Vagina (tissue), 2 donors: ENCODE measurements at regions not wholly inside any gene's neighbourhood (a gene's known extent, or its start where the extent isn't known, plus 50 kb on each side); places are given as distances from the start of the nearest gene placed in this dataset.
"Not testable (repeated sequence)": the region's sequence is repeated elsewhere in the genome, so short reads cannot be mapped to it uniquely, and the experiment has no call there.

Experiments
- DNase-seq, 2 donors: peaks; one replicate each; pipeline ENCODE4 v3.0.0-alpha.2; 2017; ENCODE audit errors: extremely low spot score in 2 of 2
- H3K27ac ChIP-seq: fragments of 200-600 bp; sonication (generic); one replicate; pipeline ENCODE4 v1.5.1; 2019
- H3K27me3 ChIP-seq: fragments of 200-600 bp; sonication (generic); one replicate; pipeline ENCODE4 v1.5.1; 2019
- H3K36me3 ChIP-seq, 2 donors: fragments of 200-600 bp; sonication (generic); one replicate each; pipeline ENCODE4 v1.5.1; 2017 to 2019
- H3K4me1 ChIP-seq: fragments of 200-600 bp; sonication (generic); one replicate; pipeline ENCODE4 v1.5.1; 2019
- H3K4me3 ChIP-seq, 2 donors: fragments of 200-600 bp; sonication (generic); 1 replicate in 1 of 2; 2 replicates in 1 of 2; pipeline ENCODE4 v1.5.1; 2016 to 2019
- H3K9me3 ChIP-seq: fragments of 200-600 bp; sonication (generic); one replicate; pipeline ENCODE4 v1.5.1; 2019
- CTCF ChIP-seq, 3 experiments: fragments of 450-650 bp in 2 of 3; fragments of 200-600 bp in 1 of 3; sonication (generic) in 1 of 3; IDR thresholded peaks; one replicate each; pipeline ENCODE4 v1.5.1; 2017 to 2019; ENCODE audit warnings: antibody characterized with exemption in 3 of 3, mild to moderate bottlenecking in 2 of 3, moderate library complexity in 2 of 3
- POLR2A ChIP-seq, 2 donors: fragments of 450-650 bp; IDR thresholded peaks; one replicate each; pipeline ENCODE4 v1.6.1; 2017; ENCODE audit warnings: antibody characterized with exemption in 2 of 2, mild to moderate bottlenecking in 2 of 2, moderate library complexity in 2 of 2
- POLR2AphosphoS5 ChIP-seq, 2 donors: sonication (generic); formaldehyde crosslinking; IDR thresholded peaks; one replicate each; pipeline ENCODE4 v1.9.0; 2017; ENCODE audit warnings: antibody characterized with exemption in 2 of 2, mild to moderate bottlenecking in 2 of 2, low read depth in 1 of 2; ENCODE audit not compliant: insufficient read depth in 1 of 2
- intact Hi-C: fragments of 100-400 bp; cut with DNase I; formaldehyde crosslinking; loops from one replicate; pipeline ENCODE4 v1.15.1; 2023

- DNase-seq, H3K27ac ChIP-seq, H3K27me3 ChIP-seq, H3K9me3 ChIP-seq, H3K36me3 ChIP-seq, H3K4me3 ChIP-seq, intact Hi-C loops, H3K4me1 ChIP-seq: not testable (repeated sequence)
These were observed 933.6 kb upstream of the FOXG1 start for GRCh38 chr14:27833001-27833400.

GRCh38 chr14:27836386-27836785 lies 930.2 kb upstream of the FOXG1 start:
- no peaks in the 10 kb centered on the region for H3K27me3 ChIP-seq
- H3K27ac ChIP-seq, result no peak overlapping the region
- no peaks in the 10 kb centered on the region for H3K9me3 ChIP-seq
- intact Hi-C loops, result no loop called here
- H3K4me3 ChIP-seq, result no peak overlapping the region
- no peak for DNase-seq
- no peaks in the 10 kb centered on the region for H3K4me1 ChIP-seq
- TF ChIP-seq POLR2A (IDR thresholded peaks at IDR 0.05), result no peak
- no peaks in the 10 kb centered on the region for H3K36me3 ChIP-seq

GRCh38 chr14:27845241-27845850 lies 921.2 kb upstream of the FOXG1 start:
- Histone ChIP-seq H3K36me3 (no peaks in the 10 kb centered on the region), H3K4me1 (no peaks in the 10 kb centered on the region), H3K27me3 (no peaks in the 10 kb centered on the region), H3K4me3 (no peak overlapping the region), H3K27ac (no peak overlapping the region), H3K9me3 (no peaks in the 10 kb centered on the region)
- DNase-seq, result no peak
- TF ChIP-seq CTCF (IDR thresholded peaks at IDR 0.05) (no peak), POLR2AphosphoS5 (IDR thresholded peaks at IDR 0.05; ENCODE audit: insufficient read depth in 1 of 2, low read depth in 1 of 2) (no peak), POLR2A (IDR thresholded peaks at IDR 0.05) (no peak)
- intact Hi-C loops, result no loop called here

- Histone ChIP-seq H3K27me3 (no peaks in the 10 kb centered on the region), H3K27ac (no peak overlapping the region), H3K9me3 (no peaks in the 10 kb centered on the region), H3K4me3 (no peak overlapping the region), H3K4me1 (no peaks in the 10 kb centered on the region), H3K36me3 (no peaks in the 10 kb centered on the region)
- no peak for TF ChIP-seq POLR2AphosphoS5 (IDR thresholded peaks at IDR 0.05; ENCODE audit: insufficient read depth in 1 of 2, low read depth in 1 of 2)
- TF ChIP-seq CTCF (IDR thresholded peaks at IDR 0.05), result no peak
- TF ChIP-seq POLR2A (IDR thresholded peaks at IDR 0.05), result no peak
- intact Hi-C loops, result no loop called here
- DNase-seq, result no peak
These were observed 920.7 kb upstream of the FOXG1 start for GRCh38 chr14:27845902-27846301.

- H3K36me3 ChIP-seq, H3K4me3 ChIP-seq, H3K27ac ChIP-seq, intact Hi-C loops, H3K4me1 ChIP-seq, H3K9me3 ChIP-seq, DNase-seq, H3K27me3 ChIP-seq: not testable (repeated sequence)
These were observed 919.1 kb upstream of the FOXG1 start for GRCh38 chr14:27847480-27847879.

GRCh38 chr14:27849193-27849592 lies 917.4 kb upstream of the FOXG1 start:
- intact Hi-C loops, H3K4me3 ChIP-seq, H3K9me3 ChIP-seq, H3K4me1 ChIP-seq, DNase-seq, H3K27me3 ChIP-seq, H3K27ac ChIP-seq, H3K36me3 ChIP-seq: not testable (repeated sequence)

GRCh38 chr14:27862684-27863083 lies 903.9 kb upstream of the FOXG1 start:
- H3K27me3 ChIP-seq, result no peaks in the 10 kb centered on the region

More at GRCh38 chr14:27862684-27863083, 903.9 kb upstream of the FOXG1 start:
- Histone ChIP-seq H3K9me3 (no peaks in the 10 kb centered on the region), H3K36me3 (no peaks in the 10 kb centered on the region), H3K4me3 (no peak overlapping the region), H3K4me1 (no peaks in the 10 kb centered on the region), H3K27ac (no peak overlapping the region)
- no peak for DNase-seq
- intact Hi-C loops, result no loop called here
- TF ChIP-seq CTCF (IDR thresholded peaks at IDR 0.05) (no peak), POLR2AphosphoS5 (IDR thresholded peaks at IDR 0.05; ENCODE audit: insufficient read depth in 1 of 2, low read depth in 1 of 2) (no peak), POLR2A (IDR thresholded peaks at IDR 0.05) (no peak)
